HG03045 (cell line): ENCODE measurements at regions not wholly inside any gene's neighbourhood (a gene's known extent, or its start where the extent isn't known, plus 50 kb on each side); places are given as distances from the start of the nearest gene placed in this dataset.
"Not testable (repeated sequence)": the region's sequence is repeated elsewhere in the genome, so short reads cannot be mapped to it uniquely, and the experiment has no call there.

Experiments used
- ATAC-seq: cut with Tn5 transposase; IDR thresholded peaks from one replicate; pipeline ENCODE4 v1.9.1; 2021; ENCODE audit warnings: mild to moderate bottlenecking, moderate library complexity; ENCODE audit not compliant: unreplicated experiment

DNA sequence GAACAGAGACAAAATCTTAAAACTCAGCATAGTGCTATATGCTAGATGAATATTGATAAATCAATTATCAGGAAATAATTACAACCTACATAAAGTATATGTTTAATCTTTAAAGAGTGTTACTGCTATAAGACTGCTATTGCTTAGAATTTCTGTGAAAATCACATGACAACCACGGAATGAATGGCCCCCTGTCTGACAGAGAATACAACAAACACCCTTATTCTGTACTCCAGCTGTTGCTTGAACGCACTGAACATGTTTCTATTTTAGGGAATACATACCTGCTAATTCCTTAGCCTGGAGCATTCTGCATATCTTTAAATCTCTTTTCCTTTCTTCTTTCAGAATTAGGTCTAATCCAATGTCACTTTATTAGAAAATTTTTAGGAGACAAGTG is 452.4 kb upstream of the PHF14 start:
- ATAC-seq = no peak

DNA sequence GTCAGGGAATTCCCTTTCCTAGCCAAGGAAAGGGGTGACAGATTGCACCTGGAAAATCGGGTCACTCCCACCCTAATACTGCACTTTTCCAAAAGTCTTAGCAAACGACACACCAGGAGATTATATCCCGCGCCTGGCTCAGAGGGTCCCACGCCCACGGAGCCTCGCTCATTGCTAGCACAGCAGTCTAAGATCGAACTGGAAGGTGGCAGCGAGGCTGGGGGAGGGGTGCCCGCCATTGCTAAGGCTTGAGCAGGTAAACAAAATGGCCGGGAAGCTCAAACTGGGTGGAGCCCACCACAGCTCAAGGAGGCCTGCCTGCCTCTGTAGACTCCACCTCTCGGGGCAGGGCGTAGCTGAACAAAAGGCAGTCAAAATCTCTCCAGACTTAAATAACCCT is 440.2 kb upstream of the PHF14 start:
- ATAC-seq = not testable (repeated sequence)

DNA sequence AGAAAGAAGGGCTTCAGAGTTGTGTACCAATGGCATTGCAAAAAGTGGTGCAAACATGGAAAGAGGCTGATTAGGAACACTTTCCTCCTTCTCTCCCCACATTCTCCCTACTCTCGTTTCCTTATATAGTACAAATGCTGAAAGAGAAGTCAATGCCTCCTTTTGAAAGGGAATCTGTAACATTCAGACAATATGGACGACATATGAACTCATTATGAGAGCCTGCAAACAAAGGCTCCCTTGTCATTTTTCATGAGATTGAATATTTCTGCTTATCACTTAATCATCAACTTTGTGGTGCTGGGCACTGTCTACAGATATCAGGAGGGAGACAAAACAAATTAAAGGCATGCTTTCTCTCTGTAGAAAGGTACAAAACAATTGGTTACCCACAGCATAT is 437.1 kb upstream of the PHF14 start:
- ATAC-seq = no peak

DNA sequence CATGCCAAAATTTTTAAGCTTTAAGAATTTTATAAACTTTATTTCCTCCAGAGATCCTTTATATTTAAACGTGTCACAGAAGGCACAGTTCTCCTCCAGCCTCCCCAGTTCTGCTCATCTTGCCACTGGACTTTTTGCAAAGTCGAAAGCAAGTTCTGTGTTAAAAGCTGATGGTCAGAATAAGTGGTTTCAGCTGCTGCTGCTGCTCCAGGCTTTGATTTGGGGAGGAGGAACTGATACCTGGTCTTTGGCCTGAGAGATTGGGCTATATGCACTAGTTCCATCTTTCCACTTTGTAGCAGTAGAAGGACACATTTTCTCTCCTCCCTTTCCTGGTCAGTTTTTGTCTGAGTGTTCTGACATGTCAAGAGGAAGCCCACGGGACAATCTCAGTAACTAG is 435.9 kb upstream of the PHF14 start:
- no peak for ATAC-seq

DNA sequence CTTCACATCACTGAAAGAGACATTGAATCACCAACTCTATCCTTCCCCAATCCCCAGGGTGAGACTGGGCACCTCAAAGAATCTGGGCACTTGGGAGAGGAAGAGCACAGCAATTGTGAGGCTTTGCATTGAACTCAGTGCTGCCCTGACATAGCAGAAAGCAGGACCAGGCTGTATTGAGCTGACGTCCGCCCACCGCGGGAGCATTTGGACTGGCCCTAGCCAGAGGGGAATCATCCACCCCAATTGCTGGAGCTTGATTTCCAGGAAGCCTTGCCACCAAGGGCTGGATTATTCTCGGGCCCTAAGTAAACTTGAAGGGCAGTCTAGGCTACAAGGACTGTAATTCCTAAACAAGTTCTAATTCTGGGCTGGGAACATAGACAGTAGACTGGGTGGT is 416.3 kb upstream of the PHF14 start:
- no peak for ATAC-seq

DNA sequence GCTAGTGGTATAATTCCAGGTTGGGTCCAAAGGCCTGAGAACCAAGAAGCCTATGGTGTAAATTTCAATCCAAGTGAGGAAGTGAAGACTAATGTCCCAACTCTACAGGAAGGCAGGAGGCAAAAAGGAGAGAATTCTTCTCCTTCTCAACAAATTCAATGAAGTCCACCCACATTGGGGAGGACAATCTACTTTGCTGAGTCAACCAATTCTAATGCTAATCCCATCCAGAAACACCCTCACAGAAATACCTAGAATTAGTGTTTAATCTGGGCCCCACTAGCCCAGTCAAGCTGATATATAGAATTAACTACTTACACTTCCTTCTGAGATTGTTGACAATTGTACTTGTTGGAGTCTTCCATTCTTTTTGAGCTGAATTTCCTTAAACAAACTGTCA is 413.2 kb upstream of the PHF14 start:
- ATAC-seq = no peak

DNA sequence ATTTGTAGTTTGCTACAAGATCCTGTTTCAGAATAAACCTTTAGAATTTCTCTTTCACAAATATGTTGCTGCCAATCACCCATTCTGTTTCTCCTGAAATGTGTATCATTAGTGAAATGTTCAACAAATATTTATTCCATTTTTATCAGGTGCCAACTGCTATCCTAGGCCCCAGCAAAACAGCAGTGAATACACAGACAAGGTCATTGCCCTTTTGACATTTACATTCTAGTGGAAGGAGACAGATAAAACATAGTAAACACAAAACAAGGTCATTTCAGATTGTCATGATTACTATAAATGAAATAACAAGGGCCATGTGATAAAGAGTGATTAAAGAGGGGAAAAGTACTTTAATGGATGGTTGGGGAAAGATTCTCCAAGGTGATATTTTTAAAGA is 404.8 kb upstream of the PHF14 start:
- no peak for ATAC-seq

DNA sequence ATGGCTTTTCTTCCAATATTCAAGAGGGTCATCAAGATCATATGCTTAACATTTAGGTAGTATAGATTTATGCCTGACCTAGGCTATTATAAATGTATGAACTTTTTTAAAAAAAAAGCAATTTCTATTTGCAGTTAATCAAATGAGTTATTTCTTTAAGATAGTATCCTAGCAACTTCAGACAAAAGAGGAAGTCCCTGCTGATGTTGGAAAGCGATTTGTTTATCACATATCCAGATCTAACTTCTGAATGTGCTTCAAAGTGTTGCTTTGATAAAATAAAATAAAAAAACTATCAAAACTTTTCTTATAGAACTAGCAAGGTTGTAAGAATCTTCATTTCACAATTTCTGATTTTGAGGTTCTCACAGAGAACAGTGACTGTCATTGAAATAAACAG is 401.9 kb upstream of the PHF14 start:
- ATAC-seq = no peak

DNA sequence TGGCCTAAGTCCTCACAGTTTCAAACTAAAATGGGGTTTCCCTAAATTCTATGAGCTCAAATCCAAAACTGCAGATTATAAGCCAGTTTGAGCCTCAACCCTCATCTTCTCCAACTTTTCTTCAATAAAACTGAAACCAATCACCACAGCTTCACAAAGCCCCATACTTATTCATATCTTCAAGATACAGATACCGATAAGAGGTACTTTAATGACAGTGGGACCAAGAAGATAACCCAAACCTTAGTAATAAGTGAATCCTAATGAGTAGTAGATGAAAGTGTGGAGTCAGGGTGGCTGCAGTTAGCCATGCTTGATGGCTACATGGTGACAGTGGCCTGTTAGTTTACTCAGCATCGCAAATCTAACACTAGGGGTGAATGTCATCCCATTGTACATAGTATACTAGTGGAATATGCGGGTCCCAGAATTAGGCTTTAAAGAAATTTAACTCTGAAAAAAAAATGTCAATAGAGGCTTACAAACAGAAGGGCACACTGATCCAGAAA is 395.8 kb upstream of the PHF14 start:
- ATAC-seq = no peak

DNA sequence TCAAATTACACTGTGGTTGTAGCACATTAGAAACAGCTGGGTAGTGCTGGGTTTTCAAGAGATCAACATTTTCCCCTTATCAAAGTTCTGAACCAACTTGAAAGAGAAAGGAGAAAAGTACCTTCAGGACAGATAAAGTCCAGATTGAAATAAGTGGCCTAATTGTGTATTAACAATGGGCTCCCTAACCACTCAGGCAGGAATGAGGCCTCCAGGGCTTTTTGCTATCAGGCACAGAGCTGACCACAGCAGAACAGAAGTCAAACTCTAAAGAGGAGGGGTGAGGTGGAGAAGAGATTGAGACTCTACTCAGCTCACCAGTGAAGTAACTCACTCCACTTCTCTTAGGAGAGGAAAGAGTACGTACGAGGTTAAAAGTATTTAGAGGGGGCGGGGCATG is 394.1 kb upstream of the PHF14 start:
- ATAC-seq = no peak

DNA sequence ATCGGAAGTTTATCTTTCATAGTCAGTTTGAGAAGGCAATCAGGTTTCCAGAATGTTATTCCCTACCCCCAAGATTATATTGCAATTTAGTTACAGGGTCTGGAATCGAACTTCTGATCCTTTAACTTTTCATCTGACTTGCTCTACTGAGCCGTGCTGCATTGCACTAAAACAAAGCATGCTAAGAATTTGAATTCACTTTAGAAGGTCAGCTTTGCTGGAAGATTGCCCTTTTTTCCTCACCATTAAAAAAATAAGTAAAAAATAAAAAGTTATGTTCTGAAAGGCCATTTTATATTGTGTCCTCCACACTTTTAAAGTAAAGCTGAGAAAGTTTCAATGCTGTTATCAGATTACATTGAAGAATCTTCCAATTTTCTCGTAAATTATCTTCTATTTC is 388.8 kb upstream of the PHF14 start:
- ATAC-seq = no peak

DNA sequence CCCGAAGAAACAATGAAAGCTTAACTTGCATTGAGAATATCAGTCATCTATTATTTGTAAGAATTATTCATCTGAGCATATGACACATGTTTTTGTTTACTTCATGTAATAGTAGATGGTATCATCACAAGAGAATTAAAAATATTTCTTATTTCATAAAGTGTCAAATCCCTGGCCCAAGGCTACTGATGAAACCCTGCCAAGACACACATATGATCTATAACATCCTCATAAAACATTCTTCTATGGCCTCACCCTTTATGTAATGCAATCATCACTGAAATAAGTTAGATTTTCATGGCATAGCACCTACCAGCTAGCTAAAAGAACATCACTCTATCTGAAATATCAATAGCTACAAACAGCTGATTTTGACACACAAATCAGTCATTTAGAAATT is 385.6 kb upstream of the PHF14 start:
- ATAC-seq = no peak

DNA sequence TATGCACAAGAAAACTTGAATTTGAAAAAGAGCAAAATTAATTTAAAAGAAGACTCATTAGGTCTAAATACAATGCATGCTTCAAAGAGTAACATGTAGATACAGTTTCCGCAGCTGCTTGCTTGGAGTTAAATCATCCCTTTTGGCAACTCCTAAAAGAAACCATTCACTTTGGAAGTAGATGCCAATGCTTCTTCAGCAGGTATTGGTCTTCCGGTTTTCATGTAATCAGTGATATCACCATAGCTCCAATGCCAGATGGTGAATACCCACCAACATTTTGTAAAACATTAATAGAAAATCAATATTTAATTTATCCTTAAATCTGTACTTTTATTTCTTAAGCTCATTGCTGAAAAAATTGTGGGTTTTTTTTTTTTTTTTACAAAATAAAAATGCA is 381.1 kb upstream of the PHF14 start:
- no peak for ATAC-seq

DNA sequence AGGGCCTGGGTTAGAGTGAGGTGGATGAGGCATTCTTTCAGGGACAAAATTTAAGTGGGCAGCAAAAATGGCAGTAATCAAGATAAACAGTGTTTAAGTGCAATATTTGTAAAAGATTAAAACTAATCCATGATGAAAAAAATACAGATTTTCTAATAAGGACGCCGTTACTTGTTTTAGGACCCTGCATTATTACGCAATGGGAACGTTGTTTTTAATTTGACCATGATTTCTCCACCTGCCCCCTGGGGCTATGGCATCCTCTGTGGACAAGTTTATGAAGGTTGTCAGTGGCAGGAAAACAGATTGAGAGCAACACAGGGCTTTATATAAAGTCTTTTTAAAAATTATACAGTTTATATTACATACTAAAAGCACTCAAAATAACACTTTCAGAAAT is 380.6 kb upstream of the PHF14 start:
- ATAC-seq = no peak

DNA sequence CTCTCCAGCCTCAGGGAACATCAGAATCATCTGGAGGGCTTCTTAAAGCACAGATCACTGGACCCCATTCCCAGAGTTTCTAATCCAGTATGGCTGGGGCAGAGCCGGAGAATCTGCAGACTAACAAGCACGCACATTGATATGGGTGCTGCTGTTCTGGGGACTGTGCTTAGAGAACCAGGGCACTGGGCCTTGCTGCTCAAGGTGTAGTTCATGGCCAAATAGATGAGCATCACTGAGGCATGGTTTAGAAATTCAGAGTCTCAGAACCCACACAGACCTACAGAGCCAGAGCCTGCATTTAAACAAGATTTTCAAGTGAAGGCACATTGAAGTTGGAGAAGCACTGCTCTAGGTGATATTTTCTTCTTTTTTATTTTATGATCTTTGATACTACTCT is 376.8 kb upstream of the PHF14 start:
- ATAC-seq = no peak

DNA sequence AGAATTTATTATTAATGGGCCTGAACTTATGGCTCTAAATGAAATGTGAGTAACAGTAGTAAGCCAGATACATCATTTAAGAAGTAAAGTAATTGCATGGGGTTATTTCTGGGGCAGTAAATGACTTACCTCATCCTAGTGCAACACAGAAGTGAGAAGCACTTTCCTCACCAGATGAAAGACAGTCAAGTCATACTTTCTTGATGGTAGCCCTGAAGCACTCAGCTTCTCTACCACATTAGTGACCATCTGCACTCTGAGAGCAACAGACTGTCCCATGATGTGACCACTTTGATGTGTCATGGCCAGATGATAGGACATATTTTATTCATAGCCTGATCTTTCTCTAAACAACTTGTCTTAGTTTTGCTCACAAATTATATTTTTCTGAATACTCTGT is 369.5 kb upstream of the PHF14 start:
- no peak for ATAC-seq

DNA sequence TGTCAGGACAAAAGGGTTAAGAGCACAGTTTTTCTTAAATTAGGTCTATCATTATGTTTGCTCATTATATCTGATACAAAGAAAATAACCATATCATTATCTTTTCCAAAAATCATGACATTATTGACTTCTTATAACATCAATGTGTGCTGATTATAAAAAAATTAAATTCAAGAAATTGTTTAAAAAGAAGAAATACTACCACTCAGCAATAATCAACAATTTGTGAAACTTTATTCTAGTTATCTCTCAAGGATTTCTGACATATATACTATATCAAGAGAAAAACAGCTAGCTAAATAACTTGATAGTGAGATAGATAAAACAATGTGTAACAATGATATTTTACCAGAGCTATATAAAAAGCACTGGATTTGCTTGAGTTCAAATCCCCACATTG is 360.7 kb upstream of the PHF14 start:
- ATAC-seq = no peak

DNA sequence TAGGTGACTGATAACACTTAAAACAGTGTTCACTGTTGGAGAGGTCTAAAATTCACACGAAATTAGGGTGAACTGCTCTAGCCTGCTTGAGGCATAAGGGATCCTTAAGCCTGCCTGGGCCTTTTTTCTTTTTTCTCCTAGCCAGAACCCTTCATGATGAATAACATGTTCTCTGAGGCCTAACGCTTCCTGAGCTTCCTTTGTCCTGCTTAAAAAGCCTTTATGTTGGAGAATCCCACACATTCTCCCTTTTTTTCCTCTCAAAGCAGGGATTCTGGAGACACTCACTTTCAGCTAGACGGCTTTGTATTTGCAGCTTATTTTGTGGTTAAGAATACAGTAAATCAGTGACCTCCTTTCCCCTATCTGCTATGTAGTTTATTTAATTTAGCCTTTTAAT is 354.7 kb upstream of the PHF14 start:
- ATAC-seq = no peak

DNA sequence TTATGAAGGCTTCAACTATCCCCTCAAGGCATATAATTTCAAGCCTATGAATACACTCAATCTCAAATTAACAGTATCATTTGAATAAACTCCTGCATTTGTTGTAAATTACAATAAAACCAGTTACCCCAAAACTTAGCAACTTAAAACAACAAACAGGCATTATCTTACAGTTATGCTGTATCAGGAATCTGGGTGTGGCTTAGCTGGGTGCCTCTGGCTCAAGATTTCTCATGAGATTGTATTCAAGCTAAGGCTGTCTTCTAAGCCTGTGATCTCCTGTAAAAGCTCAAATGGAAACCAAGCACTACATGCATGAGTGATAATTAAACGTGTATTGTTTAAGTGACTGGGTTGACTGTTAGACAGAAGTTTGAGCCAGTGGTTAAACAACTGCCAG is 341.0 kb upstream of the PHF14 start:
- ATAC-seq = no peak

DNA sequence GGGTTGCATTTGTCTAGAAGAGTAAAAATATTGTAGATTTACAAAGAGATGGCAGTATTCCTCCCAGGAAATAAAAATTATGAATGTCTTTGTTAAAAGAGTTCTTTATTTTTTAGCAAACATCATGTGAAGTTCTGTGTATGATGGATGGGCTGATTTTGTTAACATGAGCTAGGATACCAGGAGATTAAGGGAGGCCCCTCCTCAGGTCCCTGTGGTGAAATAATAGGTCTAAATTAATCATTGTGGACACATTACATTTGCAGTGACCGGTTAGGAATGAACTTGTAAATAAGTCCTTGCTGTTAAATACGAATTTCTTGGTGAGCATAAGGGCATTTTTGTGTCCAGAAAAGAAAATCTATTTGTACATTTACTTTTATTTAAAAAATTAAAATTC is 339.4 kb upstream of the PHF14 start:
- no peak for ATAC-seq

DNA sequence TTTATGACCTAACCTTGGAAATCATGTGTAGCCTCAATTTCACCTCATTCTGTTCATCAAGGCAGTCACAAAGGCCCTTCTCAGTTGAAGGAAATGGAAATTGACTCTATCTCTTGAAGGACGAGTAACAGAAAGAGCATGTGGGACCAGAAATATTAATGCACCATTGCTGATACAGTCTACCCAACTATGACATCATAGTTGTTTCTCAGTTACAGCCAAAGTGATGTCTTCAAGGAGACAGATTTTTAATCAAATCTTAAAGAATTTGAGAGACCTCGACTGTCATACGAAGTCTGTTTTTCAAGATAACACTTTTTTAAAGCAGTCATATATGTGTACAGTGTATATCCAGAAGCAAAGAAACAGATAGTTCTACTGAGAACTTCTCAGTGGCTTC is 335.7 kb upstream of the PHF14 start:
- no peak for ATAC-seq

DNA sequence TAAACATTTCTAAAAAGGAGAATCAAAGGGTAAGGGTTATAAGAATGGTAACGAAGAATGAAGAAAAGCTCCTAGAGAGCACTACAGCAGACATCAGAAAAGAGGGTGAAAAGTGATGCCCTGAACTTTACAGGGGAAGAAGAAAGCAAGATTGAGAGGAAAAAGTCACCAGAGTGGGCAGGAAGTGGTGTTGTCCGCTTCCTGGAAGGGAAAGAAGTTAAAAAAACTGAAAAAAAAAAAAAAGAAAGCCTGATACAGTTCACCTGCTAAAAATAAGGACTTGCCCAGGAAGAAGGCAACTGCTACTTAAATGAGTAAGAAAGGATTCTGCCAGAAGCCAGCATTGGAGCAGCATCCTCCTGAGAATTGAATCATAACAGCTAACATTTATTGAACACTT is 330.1 kb upstream of the PHF14 start:
- ATAC-seq = no peak

DNA sequence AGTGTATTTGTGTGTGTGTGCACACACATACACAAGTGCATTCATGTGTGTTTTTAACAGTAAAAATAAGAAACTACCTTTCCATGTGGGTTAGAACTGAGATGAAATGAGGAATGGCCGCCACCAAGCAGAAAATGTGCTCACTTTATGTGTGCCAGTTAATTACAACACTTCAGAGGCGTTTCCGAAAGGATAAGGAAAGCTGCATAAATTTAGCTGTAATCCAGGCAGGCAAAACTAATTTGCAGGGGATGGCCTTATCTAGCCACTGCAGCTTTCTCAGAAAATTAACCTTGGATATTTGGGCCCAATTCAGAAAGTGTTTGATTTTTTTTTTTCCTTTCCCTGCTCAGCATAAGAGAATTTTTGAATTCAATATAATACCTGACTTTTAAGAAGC is 328.8 kb upstream of the PHF14 start:
- ATAC-seq = no peak

DNA sequence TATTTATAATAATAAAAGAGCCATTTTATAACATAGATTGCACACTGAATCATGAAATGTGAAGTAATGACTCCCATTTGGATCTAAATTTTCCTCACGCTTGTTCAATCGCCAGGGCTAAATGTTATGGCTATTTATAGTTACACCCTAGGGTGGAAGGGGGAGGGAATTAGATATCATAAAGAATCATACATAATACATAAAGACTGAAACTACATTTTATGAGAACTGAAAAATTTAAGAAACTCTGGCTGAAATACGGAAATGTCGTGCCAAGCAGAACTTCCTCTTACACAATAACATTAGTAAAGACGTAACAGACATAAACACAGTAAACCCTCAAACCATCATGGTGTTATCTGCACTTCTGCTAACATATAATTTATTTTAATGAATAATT is 327.5 kb upstream of the PHF14 start:
- no peak for ATAC-seq
